Upper lobe of right lung (tissue), 1 donor: ENCODE measurements at regions not wholly inside any gene's neighbourhood (a gene's known extent, or its start where the extent isn't known, plus 50 kb on each side); places are given as distances from the start of the nearest gene placed in this dataset.
A peak's percentile ranks its signal among the peaks of the same experiment; 100 is the strongest.
"Not testable (repeated sequence)": the region's sequence is repeated elsewhere in the genome, so short reads cannot be mapped to it uniquely, and the experiment has no call there.

ENCODE experiments used
- ATAC-seq: fragments of 200-7000 bp; cut with Tn5 transposase; one replicate; pipeline ENCODE4 v1.9.1; 2020; ENCODE audit warnings: mild to moderate bottlenecking, moderate library complexity
- DNase-seq: peaks from one replicate; pipeline ENCODE4 v3.0.0-alpha.2; 2020
- H3K27ac ChIP-seq: fragments of 200-600 bp; one replicate; pipeline ENCODE4 v1.8.0; 2022
- H3K27me3 ChIP-seq: fragments of 200-600 bp; one replicate; pipeline ENCODE4 v1.8.0; 2022; ENCODE audit warnings: mild to moderate bottlenecking
- H3K36me3 ChIP-seq: fragments of 200-600 bp; one replicate; pipeline ENCODE4 v1.8.0; 2022
- H3K4me1 ChIP-seq: fragments of 200-600 bp; one replicate; pipeline ENCODE4 v1.8.0; 2022
- H3K4me3 ChIP-seq: fragments of 200-600 bp; one replicate; pipeline ENCODE4 v1.8.0; 2022; ENCODE audit warnings: mild to moderate bottlenecking
- H3K9me3 ChIP-seq: fragments of 200-600 bp; one replicate; pipeline ENCODE4 v1.8.0; 2022
- CTCF ChIP-seq: fragments of 200-600 bp; IDR thresholded peaks from one replicate; pipeline ENCODE4 v1.8.0; 2022; ENCODE audit warnings: antibody characterized with exemption
- intact Hi-C: fragments of 100-400 bp; cut with DNase I; formaldehyde crosslinking; loops from one replicate; pipeline ENCODE4 v1.11.0; 2022
- donor health status: DM: no; HTN: yes; CAD: no; lungs with severe emphysema.

GRCh38 chr5:172534229-172535107, 80.1 kb upstream of the SH3PXD2B start:
- Histone ChIP-seq H3K36me3 (no peaks in the 10 kb centered on the region), H3K4me1 (peaks cover 17% of the 10 kb centered on the region), H3K4me3 (no peak overlapping the region), H3K27me3 (no peaks in the 10 kb centered on the region), H3K9me3 (no peaks in the 10 kb centered on the region), H3K27ac (peak overlapping the region; percentile 51)
- peak; percentile 25 for ATAC-seq
- DNase-seq = peak; percentile 38
- intact Hi-C loops = no loop called here
- no peak for TF ChIP-seq CTCF

- no peak for TF ChIP-seq CTCF
- ATAC-seq (peak; percentile 13), DNase-seq (peak; percentile 46)
- Histone ChIP-seq H3K27me3 (no peaks in the 10 kb centered on the region), H3K9me3 (no peaks in the 10 kb centered on the region), H3K4me1 (peaks cover 17% of the 10 kb centered on the region), H3K4me3 (no peak overlapping the region), H3K27ac (peak overlapping the region; percentile 51), H3K36me3 (no peaks in the 10 kb centered on the region)
- intact Hi-C loops = no loop called here
Observed at GRCh38 chr5:172533399-172534228, 79.3 kb upstream of the SH3PXD2B start.

GRCh38 chr5:172533058-172533398, 78.7 kb upstream of the SH3PXD2B start:
- ATAC-seq (no peak), DNase-seq (peak; percentile 37)
- H3K36me3 ChIP-seq = no peaks in the 10 kb centered on the region
- TF ChIP-seq CTCF = no peak
- H3K4me1 ChIP-seq = peaks cover 17% of the 10 kb centered on the region
- H3K9me3 ChIP-seq = no peaks in the 10 kb centered on the region
- intact Hi-C loops = no loop called here
- no peak overlapping the region for H3K27ac ChIP-seq
- no peaks in the 10 kb centered on the region for H3K27me3 ChIP-seq
- no peak overlapping the region for H3K4me3 ChIP-seq

- H3K27me3 ChIP-seq, H3K4me3 ChIP-seq, H3K27ac ChIP-seq, intact Hi-C loops, H3K36me3 ChIP-seq, H3K9me3 ChIP-seq, ATAC-seq: not testable (repeated sequence)
- DNase-seq = peak; percentile 5
- H3K4me1 ChIP-seq = peaks cover 17% of the 10 kb centered on the region
Observed at GRCh38 chr5:172532439-172532838, 78.1 kb upstream of the SH3PXD2B start.

- H3K27me3 ChIP-seq = no peaks in the 10 kb centered on the region
- no peaks in the 10 kb centered on the region for H3K9me3 ChIP-seq
- peaks cover 17% of the 10 kb centered on the region for H3K4me1 ChIP-seq
- DNase-seq (no peak), ATAC-seq (no peak)
- H3K4me3 ChIP-seq = no peak overlapping the region
- no peak overlapping the region for H3K27ac ChIP-seq
- H3K36me3 ChIP-seq = no peaks in the 10 kb centered on the region
- TF ChIP-seq CTCF = no peak
- intact Hi-C loops = no loop called here
Observed at GRCh38 chr5:172531704-172532026, 77.3 kb upstream of the SH3PXD2B start.
